ENCODE measurements at regions not wholly inside any gene's neighbourhood (a gene's known extent, or its start where the extent isn't known, plus 50 kb on each side); places are given as distances from the start of the nearest gene placed in this dataset.
"Not testable (repeated sequence)": the region's sequence is repeated elsewhere in the genome, so short reads cannot be mapped to it uniquely, and the experiment has no call there.

- DNase-seq: not testable (repeated sequence)
These were observed 396.1 kb upstream of the TNRC6C start for GRCh38 chr17:77562361-77562760.

GRCh38 chr17:77563439-77564102 is 394.9 kb upstream of the TNRC6C start:
- no peak for DNase-seq

- no peak for DNase-seq
These were observed 394.1 kb upstream of the TNRC6C start for GRCh38 chr17:77564278-77564920.

- no peak for DNase-seq
These were observed 393.3 kb upstream of the TNRC6C start for GRCh38 chr17:77565166-77565565.

GRCh38 chr17:77566151-77566550 is 392.4 kb upstream of the TNRC6C start:
- peak; percentile 40 to 59 for DNase-seq

GRCh38 chr17:77566566-77567138 is 391.9 kb upstream of the TNRC6C start:
- DNase-seq: peak; percentile 4 to 59

- no peak for DNase-seq
These were observed 390.0 kb upstream of the TNRC6C start for GRCh38 chr17:77568540-77568939.

GRCh38 chr17:77569846-77570564 is 388.5 kb upstream of the TNRC6C start:
- DNase-seq: no peak

- no peak for DNase-seq
These were observed 388.0 kb upstream of the TNRC6C start for GRCh38 chr17:77570565-77570898.

GRCh38 chr17:77571155-77571981 is 387.1 kb upstream of the TNRC6C start:
- DNase-seq: peak; percentile 43 to 46

GRCh38 chr17:77572065-77572601 is 386.4 kb upstream of the TNRC6C start:
- DNase-seq: peak in 1 of 2 experiments; percentile 50

GRCh38 chr17:77572851-77573250 is 385.7 kb upstream of the TNRC6C start:
- peak; percentile 25 to 37 for DNase-seq

- DNase-seq: no peak
These were observed 381.0 kb upstream of the TNRC6C start for GRCh38 chr17:77577491-77577890.

- no peak for DNase-seq
These were observed 379.4 kb upstream of the TNRC6C start for GRCh38 chr17:77579131-77579530.

GRCh38 chr17:77579682-77580081 is 378.8 kb upstream of the TNRC6C start:
- peak; percentile 9 to 80 for DNase-seq

- peak in 1 of 2 experiments; percentile 13 for DNase-seq
These were observed 377.8 kb upstream of the TNRC6C start for GRCh38 chr17:77580531-77581270.

GRCh38 chr17:77581480-77581879 is 377.0 kb upstream of the TNRC6C start:
- no peak for DNase-seq

- DNase-seq: no peak
These were observed 373.2 kb upstream of the TNRC6C start for GRCh38 chr17:77585142-77585860.

GRCh38 chr17:77590951-77591735 is 367.4 kb upstream of the TNRC6C start:
- DNase-seq: no peak
